AG04450 (cell line): ENCODE measurements at regions not wholly inside any gene's neighbourhood (a gene's known extent, or its start where the extent isn't known, plus 50 kb on each side); places are given as distances from the start of the nearest gene placed in this dataset.

Experiments used
- CTCF ChIA-PET: fragments of 300-600, 350-600 bp; formaldehyde crosslinking; extraction: SDS; loops from one replicate; lab custom pipeline; 2022; ENCODE audit warnings: antibody characterized with exemption, inconsistent platforms; lab: Charles Lee
- POLR2A ChIA-PET: fragments of 350-600 bp; formaldehyde crosslinking; extraction: SDS; loops from one replicate; lab custom pipeline; 2021; ENCODE audit warnings: antibody characterized with exemption, inconsistent platforms; lab: Yijun Ruan, JAX
- DNase-seq: peaks from one replicate; pipeline ENCODE4 v3.0.0-alpha.2; 2011; ENCODE audit warnings: low read depth, low spot score
- H3K27ac ChIP-seq: one replicate; pipeline ENCODE4 v1.5.1; 2012; ENCODE audit warnings: low read depth, low read length, control low read depth
- H3K27me3 ChIP-seq: one replicate; pipeline ENCODE4 v1.6.0; 2012; ENCODE audit warnings: low read length; ENCODE audit not compliant: control insufficient read depth, insufficient read depth
- H3K4me3 ChIP-seq: 2 replicates; pipeline ENCODE4 v1.5.1; 2011; ENCODE audit warnings: mild to moderate bottlenecking, low read depth, low read length, control low read depth
- H3K9me3 ChIP-seq: 2 replicates; pipeline ENCODE4 v1.5.1; 2012; ENCODE audit warnings: low read length; ENCODE audit not compliant: control insufficient read depth, insufficient read depth
- CTCF ChIP-seq: IDR thresholded peaks from 2 replicates; pipeline ENCODE4 v1.5.1; 2011; ENCODE audit warnings: low read depth, low read length, control low read depth, inconsistent platforms

DNA sequence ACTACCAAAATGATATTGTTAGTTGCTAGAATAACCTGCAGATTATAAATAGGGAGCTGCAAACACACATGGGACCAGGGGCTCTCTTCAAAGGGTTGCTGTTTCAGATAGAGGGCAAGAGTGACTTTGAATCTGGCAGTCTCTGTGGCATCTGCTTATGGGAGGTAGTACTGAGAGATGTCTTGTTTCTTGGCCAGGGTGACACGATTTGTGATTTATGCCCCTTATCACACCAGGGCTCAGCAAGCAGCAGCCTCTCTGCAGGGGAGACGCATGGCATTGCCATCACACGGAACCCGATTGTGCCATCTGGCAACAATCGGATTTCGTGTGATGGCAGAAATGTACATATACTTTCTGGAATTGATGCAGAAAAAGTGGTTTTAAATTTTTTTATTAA is 615.6 kb downstream of the ZNF608 start:
- no peak overlapping the region for H3K27ac ChIP-seq
- no peaks in the 10 kb centered on the region for H3K27me3 ChIP-seq
- ChIA-PET POLR2A (no interaction called here), CTCF (no interaction called here)
- no peak for TF ChIP-seq CTCF
- H3K9me3 ChIP-seq, result no peaks in the 10 kb centered on the region
- H3K4me3 ChIP-seq, result no peak overlapping the region
- no peak for DNase-seq

GRCh38 chr5:124128867-124129266 is 616.9 kb downstream of the CSNK1G3 start:
- Histone ChIP-seq H3K9me3 (no peaks in the 10 kb centered on the region), H3K27ac (no peak overlapping the region), H3K27me3 (no peaks in the 10 kb centered on the region), H3K4me3 (no peak overlapping the region)
- DNase-seq, result no peak
- POLR2A ChIA-PET, result no interaction called here
- no peak for TF ChIP-seq CTCF
- CTCF ChIA-PET, result no interaction called here

GRCh38 chr5:124126504-124127217 is 614.7 kb downstream of the CSNK1G3 start:
- TF ChIP-seq CTCF, result no peak
- H3K4me3 ChIP-seq, result no peak overlapping the region
- no peak for DNase-seq
- POLR2A ChIA-PET, result no interaction called here
- no peaks in the 10 kb centered on the region for H3K9me3 ChIP-seq
- CTCF ChIA-PET, result no interaction called here
- H3K27me3 ChIP-seq, result no peaks in the 10 kb centered on the region
- H3K27ac ChIP-seq, result no peak overlapping the region

GRCh38 chr5:124124711-124125229 is 612.8 kb downstream of the CSNK1G3 start:
- ChIA-PET CTCF (no interaction called here), POLR2A (no interaction called here)
- no peak overlapping the region for H3K4me3 ChIP-seq
- DNase-seq, result no peak
- H3K27ac ChIP-seq, result no peak overlapping the region
- no peaks in the 10 kb centered on the region for H3K9me3 ChIP-seq
- no peaks in the 10 kb centered on the region for H3K27me3 ChIP-seq
- TF ChIP-seq CTCF, result no peak

DNA sequence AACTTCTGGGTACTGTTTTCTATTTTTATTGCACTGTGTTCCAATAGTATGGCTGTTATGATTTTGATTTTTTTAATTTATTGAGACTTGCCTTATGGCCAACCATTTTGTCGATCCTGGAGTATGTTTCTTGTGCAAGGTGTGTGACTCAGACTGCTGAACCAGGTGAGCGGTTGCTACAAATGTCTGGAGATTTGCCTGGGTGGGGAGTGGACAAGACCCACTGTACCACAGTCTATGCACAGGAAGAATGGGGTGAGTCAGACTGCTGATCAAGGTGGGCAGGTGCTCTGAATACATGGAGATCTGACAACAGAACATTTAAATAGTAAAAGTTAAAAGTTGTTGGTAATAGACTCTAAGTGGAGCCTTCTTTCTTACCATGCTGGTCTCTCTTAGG is 609.2 kb downstream of the CSNK1G3 start:
- CTCF ChIA-PET, result no interaction called here
- no peak for DNase-seq
- no peaks in the 10 kb centered on the region for H3K9me3 ChIP-seq
- H3K4me3 ChIP-seq, result no peak overlapping the region
- no peak for TF ChIP-seq CTCF
- POLR2A ChIA-PET, result no interaction called here
- no peaks in the 10 kb centered on the region for H3K27me3 ChIP-seq
- H3K27ac ChIP-seq, result no peak overlapping the region
